ENCODE measurements at regions not wholly inside any gene's neighbourhood (a gene's known extent, or its start where the extent isn't known, plus 50 kb on each side); places are given as distances from the start of the nearest gene placed in this dataset.

DNA sequence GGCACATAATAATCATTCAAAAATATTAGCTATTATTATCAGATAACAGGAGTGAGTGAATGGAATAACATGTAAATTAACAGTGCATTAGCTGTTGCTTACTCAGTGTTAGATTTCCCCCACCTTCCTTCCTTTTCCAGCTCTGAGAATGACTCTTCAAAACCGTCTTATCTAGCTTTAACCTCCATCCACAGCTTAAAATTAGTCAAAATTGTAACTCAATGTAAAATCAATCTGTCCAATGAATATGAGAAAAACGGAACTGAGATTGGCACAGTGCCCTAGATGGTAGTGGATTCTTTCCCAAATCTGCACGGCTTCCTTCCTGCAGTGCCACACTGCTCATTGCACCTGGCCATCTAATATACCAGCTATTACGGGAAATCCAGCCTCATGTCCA, 156.8 kb upstream of the BDNF start:
- DNase-seq = no peak

DNA sequence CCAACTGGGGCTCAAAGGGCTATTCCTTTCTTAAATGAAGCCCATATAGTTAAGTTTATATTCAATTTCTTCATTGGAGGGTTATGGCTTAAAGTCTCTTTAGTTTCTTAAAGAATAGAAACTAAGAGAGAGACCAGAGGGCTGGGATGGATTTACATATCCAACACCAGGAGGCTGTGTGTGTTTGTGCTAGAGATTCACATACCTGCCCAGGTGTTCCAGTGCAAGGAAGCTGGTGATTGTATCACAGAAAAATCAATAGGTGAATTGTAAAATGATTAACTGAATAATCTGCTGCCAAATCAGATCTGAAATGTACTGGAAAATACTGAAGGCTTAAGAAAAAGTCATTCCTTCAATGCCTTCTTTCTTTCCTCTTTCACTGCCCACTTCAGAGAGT, 148.2 kb upstream of the BDNF start:
- no peak for DNase-seq

DNA sequence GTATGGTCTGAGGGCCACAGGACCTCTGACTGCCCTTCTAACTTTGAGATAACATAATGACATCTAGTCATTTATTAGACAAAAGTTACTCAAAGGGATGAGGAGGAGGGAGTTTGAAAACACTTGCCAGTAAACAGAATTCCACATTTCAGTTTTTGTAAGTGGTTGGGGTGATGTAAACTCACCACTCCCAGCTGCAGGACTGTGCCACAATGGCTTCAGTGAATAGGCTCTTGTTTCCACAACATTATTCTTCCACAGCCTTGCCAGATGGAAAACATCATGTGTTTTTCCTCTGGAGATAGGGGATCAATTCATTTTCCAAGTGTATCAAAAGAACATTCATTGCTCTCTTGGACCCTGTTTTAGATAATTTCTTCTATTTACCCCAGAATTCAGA, 147.2 kb upstream of the BDNF start:
- DNase-seq = no peak

DNA sequence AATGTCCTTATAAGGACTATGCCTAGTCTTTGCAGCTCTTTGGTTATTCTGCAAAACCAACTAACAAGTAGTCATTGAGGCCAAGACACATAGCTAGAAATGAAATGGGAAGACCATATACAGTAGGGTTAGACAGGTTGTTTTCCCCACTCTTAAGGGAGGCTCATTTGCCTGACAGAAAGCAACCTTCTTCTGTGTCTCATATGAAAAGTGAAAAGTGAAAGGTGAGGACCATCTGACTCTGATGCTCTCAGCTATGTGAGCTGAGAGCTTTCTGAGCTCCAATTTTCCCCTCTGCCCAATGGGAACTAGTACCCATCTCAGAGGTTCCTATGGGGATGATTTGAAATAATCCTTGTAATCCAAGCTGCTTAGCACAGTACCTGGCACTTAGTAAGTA, 142.0 kb upstream of the BDNF start:
- DNase-seq = no peak

DNA sequence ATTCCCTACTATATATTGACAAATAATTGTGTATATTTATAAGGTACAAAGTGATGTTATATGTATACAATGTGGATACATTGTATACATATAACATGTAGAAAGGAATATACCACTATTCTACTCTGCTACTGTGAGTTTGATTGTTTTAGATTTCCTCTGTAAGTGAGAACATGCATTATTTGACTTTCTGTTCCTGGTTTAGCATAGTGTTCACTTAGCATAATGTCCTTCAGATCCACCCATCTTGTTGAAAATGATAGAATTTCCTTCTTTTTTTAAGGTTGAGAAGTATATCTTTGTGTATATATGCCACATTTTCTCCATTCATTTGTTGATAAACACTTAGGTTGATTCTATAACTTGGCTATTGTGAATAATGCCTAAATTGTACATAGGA, 140.8 kb upstream of the BDNF start:
- no peak for DNase-seq

DNA sequence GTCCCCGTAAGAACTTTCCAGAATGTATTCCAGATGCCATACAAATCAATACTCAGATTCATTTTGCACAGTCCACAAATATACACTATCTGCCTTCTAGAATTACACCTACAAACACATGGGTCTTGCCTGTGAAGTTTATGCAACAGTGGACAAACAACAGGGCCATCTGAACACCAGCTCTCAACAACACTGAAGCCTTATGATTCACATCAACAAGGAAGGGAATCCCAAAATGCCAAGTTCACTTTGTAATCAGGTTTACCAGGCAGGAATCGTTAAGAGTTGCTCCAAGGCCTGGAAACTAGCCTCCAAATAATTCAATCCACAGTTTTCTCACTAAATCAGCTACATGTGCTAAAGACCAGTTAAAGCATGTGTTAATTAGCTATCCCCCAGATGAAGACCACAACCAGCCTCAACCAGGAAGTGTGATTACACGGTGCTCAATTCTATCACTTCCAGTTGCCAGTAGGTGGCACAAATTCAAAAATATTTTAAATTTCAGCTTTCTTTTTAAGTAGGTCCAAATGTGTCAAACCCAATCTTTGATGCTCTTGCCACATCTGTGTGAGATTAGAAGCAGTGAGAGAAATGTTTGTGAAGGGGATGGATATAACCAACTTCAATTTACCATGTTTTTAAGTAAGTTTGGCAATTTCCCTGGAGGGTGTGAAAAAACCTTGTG, 139.1 kb upstream of the BDNF start:
- no peak for DNase-seq

DNA sequence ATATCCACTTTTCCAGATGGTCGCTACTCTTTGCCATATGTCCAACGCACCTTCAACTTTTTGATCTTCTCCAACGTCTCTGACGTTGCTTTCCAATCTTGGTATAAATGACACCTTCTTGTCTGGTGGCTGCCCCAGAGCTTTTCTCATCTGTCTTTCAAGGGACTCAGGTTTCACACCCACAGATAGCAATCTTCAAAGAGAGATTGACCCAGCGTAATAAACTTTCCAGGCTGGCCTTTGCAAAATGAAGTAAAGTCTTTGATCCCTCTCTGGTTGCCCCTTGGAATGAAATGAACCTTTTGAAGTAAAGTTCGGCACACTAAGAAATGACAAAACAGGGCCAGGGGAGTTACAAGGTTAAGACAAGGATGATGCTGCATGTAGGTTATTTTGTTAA, 138.4 kb upstream of the BDNF start:
- no peak for DNase-seq

DNA sequence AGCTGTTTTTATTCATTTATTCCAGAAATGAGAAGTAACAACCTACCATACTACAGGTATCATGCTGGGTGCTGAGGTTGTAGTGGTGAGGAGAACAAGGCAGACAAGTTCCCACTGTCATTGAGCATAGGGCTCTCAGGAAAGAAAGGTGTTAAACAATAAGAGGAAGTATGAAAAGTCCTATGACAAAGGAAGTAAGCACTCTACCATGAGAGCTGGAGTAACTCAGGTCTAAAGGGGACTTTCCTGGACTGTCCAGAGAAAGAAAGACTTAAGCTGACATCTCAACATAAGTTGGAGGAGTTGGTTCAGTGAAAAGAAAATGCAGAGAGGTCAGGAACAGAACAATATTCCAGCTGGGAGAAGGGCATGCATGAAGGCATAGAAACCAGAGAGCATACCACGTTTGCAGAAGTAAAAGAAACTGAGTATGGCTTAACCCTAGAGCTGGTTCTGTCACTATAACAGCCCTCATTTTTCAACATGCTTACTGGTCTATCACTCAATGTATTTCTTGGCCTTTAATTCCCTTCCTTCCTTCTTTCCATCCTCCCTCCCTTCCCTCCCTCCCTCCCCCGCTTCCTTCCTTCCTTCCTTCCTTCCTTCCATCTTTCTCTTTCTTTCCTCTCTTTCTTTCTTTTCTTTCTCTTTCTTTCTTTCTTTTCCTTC, 137.8 kb upstream of the BDNF start:
- DNase-seq = no peak

DNA sequence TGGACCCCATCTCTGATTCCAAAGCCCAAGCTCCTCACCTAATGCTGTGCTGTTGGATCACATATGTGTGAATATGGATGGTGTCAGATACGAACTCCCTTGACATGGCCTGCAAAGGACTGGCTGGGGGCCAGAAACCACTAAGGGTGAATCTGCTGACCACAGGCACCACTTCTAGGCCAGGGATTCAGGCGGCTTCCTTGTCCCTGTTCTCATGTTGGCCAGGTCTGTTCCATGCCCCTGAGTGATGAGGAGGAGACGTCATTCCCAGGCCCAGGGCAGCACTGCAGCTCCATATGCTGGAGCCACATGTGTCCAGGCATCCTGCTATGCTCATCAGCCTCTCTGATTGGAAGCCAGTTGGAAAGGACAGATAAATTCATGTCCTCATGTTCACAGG, 130.0 kb upstream of the BDNF start:
- DNase-seq = no peak

DNA sequence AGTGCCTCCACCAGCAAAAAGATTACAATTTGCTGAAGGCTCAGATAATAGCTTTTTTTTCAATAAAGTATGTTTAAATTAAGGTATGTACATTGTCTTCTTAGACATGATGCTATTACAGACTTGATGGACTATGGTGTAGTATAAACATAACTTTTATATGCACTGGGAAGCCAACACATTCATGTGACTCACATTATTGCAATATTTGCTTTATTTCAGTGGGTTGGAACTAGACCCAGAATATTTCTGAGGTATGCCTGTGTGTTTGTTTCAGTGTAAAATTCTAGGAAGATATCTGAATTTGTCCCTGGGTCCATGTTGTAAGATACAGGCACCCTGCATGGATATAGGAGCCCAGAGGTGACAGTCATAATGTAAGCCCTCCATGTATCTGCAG, 120.0 kb upstream of the BDNF start:
- no peak for DNase-seq

DNA sequence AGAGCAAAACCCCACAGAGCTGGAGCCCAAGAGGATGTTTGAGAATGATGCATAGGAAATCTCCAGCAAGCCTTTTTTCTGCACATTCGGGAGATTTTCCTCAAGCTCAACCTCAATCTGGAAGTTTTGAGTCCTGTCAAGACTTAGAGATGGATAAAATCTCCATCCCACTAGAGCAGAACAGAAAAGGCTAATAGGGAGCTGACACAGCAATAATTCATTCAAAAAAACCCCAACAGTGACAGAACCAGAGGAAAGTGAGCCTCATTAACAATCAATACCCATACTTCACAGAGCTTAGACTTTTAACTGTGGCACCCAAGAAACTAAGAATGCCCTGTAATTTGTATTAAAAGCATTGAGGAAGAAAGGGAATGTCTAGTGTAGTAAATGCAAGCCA, 115.9 kb upstream of the BDNF start:
- DNase-seq = no peak

DNA sequence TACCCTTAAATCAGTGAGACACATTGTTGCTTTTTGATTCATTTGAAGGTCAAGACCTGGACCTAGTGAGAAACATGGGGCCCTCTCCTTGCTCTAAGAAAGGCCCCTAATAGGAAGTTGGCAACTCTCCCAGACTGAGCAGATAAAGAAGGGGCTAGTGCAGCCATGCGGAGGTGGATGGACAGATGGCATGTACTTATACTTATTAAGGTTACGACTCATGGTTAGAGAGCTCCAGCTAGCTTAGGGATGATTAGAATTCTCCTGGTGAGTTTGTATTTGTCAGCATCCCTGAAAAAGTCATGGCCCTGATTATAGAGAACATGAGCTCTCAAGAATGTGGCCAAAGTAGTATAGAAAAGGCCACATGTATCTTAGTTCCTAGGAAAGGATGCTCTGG, 112.1 kb upstream of the BDNF start:
- no peak for DNase-seq

DNA sequence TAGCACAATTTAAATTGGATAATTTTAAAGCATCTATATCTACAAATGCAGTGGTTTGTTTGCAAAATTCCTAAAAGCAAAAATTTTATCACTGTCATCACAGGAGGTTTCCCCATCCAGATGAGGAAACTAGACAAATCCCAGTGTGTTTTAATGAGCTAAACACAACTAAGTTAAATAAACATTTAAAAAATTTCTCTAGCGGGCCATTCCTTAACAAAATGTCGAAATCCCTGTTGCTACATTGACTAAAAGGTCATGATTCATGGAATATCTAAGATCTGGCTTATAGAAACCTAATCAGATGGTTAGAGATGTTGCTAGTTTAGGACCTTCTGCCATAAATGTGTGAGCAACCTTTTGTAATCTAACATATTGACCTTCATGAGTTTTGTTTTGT, 107.3 kb upstream of the BDNF start:
- no peak for DNase-seq

DNA sequence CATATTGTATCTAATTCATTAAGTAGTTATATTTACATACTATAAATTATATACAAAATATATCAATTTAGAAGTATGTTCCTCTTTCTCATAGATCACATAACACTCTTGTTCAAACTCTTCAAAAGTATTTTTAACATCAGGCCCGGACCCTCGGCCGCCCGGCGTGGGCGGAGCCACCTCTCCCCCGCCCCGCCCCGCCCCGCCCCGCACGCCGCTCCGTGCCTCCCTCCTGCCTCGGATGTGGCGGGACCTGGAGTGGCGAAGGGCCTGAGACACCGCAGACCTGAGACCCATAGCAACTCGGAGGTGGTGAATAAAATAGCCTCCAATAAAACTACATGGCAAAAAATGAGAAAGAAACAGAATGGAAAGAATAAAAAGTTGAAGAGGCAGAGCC, 105.9 kb upstream of the BDNF start:
- DNase-seq = no peak

DNA sequence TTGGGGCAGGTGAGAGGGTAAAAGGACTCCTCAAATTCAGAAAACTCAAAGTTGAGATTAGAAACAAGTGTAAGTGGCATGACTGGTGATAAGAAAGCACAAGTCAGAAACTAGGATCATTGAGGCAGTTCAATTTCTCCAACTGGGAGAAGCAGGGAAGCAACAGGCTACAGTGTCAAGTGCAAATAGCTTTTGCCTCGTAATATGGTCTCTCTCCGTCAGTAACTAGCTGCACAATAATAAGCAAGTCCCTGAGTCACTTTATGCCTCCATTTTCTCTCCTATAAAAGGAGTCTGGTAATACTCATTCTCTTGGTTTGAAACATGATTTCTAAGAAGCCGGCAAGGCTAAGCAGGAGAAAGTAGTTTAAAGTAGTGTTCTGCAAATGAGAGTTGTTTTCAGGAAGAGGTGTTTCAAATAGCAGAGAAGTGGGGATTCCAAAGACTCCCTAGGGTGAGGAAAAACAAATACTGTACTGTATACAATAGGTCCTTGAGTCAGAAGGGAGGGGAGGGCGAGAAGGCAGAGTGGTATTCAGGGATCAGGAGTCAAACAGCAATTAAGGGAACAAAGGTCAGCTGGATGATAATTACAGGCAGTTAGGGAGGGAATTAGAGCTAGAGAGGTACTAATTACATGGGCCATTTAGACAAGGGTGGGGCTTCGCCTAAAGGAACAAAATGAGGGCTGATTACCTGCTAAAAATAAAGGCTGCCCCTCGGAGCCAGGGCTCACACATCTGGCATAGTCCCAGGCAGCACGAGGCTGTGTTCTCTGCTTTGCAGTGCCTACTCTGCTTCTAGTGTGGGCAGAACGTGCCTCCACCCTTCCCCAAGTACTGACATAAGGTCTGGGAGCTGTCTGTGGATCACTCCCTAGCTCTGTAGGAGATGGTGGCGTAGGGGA, 96.0 kb upstream of the BDNF start:
- DNase-seq = peak; percentile 28

DNA sequence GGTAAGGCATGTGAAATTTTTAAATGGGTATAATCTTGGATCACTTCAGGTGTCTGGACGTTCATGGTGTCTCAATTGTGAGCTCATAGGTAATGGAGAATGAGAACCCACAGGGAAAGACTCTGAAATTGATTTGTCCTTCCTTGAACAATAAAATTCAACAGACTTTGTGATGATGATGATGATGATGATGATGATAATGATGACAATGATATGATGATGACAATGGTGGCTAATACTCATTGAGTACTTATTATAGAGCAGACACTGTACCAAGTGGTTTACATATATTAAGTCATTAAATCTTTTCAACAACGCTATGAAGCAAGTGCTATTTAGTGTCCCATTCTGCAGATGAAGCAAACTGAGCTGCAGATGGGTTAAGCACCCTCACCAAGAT, 86.6 kb upstream of the BDNF start:
- no peak for DNase-seq

DNA sequence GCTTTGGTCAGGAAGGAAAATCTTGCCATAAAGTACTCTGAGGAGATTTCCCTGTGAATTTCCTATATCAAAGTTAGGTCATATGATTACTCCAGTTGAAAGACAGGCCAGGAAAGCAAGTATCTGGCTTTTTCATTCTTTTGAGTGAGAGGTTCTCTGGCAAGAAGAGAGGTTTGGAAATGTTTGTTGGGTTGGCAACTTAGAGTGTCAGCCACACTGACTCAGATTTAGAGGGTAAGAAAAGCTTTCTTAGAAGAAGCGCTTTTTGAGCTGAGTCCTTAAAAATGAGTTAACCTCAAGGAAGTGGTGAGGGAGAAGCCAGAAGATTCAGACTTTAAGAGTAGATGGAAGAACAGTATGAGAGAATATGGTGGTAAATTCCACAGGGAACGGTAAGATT, 86.1 kb upstream of the BDNF start:
- DNase-seq = no peak

DNA sequence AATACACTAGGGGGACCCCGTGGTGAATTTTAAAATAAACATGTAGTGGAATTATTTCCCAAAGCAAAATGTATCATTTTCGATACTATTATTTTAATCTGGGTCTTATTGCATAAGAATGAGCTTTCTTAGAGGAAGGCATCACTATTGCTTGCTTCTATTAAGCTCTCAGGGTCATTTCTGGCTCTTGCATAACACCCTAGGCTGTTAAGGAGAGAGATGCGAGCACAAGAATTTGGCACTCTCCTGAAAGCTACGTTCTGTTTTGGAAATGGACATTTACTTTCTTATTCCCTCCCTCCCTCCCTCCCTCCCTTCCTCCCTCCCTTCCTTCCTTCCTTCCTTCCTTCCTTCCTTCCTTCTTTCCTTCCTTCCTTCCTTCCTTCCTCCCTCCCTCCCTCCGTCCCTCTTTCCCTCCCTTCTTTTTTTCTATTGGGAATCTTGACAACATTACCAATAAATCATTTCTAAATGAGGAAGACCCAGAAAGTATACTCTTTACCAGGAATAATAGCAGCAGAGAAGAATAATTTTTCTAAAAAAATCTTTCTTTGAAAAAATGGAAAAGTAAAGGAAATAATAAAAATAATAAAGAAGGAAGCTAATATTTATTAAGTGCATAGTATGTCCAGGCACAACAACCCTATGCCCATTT, 83.6 kb upstream of the BDNF start:
- no peak for DNase-seq

DNA sequence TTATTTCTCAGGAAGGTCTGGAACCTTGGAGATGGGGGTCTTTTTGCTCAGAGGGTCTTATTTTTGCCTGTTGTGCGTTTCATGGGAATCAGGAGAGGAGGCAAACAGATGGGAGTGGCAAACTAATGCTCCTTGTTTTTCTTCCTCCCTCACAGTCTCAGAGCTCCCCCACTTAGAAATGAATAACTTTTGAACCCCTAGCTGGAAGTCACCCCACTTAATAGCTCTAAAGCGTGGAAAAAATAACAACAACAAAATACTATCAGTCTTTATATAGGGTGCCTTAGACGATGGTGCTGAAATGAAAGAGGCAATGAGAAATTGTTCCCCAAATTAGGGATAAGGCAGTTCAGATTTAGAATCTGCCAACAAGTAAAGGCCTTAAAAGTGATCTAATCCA, 76.8 kb upstream of the BDNF start:
- DNase-seq = no peak

DNA sequence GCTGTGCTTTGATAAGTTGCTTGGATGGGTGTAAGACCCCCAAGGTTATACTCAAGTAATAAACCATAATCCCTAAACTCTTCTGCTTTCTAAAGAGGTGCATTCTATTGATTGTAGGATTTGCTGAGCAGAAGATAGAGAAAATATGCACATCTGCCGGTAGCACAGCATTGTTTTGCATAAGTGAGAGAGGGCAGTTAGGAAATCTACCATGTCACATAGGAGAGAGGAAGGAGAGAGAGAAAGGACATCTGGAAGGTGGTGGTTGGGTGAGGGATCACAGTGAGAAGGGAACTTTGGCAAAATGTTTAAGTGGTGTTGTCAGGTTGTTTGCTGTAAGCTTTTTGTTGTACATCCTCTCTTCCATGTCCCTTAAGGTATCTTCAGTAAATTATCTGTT, 73.6 kb upstream of the BDNF start:
- DNase-seq = no peak

DNA sequence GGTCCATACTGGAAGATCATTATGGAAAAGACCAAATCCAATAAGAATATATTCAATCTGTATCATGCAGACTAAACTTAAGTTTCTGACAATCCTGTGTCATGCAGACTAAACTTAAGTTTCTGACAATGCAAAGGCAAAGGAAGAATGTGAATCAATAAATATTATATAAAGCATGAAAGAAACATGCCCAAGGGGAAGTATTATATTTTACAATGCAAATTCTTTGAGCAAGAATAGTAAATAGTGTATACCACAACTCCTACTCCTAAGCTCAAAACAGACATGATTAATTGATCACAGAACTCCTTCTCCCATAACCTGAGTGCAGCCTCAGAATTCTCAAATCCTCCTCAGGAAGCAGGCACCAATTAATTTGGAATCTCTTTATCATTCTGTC, 71.3 kb upstream of the BDNF start:
- no peak for DNase-seq

DNA sequence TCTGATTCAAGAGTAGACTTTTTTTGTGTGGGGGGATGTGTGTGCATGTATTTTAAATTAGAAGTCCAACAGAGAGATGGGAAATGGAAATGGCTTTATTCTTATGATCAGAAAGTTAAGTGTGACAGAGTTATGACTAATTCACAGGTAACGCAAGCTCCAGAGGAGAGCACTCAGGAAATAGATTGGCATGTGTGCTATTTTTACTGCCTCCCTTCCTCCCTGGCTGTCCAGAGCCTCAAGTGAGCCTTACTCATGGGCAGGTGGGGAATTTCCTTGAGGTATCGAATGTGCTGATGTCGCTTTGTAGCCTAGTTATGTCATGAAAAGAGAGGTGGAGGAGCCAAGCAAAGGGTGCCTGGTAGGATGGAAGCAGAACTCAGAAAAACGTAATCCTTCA, 70.3 kb upstream of the BDNF start:
- no peak for DNase-seq

DNA sequence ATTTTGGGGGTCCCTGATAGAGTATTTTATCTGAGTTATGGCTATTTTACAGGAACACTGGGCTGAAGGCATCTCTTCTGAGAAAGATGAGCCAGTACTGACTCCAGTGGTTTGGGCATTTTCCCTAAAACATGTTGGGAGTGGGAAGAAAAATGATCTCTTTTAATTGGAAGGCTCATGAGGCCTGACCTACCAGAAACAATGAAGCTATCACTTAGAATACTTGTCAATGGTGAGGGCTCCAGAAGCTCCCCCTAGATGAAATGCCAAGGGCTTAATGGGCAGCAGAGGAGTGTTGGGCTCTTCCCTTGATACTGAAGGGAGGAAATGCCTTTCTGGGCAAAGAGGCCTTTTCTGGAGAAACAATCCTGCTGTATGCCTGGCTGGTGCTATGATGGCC, 63.5 kb upstream of the BDNF start:
- DNase-seq = no peak

DNA sequence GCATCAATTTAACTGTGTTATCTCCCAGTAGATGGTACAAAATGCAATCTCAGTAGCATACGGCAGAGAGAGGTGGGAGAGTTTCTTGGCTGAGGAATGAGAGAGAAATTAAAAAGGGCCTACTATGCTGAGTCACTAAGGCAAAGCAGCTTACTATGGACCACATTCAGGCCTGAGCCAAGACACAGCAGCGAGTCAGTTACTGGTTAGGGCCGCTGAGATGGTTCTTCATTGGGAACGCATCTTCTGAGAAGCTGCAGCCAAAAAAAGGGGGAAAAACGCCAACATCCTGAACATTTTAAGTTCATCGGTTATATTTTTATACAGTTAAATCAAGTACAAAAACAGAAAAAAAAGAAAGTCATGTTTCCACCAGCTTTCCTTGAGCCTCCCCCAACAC, 61.1 kb upstream of the BDNF start:
- no peak for DNase-seq
